GM23248 (cell line): ENCODE measurements at regions not wholly inside any gene's neighbourhood (a gene's known extent, or its start where the extent isn't known, plus 50 kb on each side); places are given as distances from the start of the nearest gene placed in this dataset.

ENCODE experiments used
- DNase-seq: peaks from one replicate; pipeline ENCODE4 v3.0.0-alpha.2; 2015
- H2AFZ ChIP-seq: fragments of 200-600 bp; sonication (generic); 2 replicates; pipeline ENCODE4 v1.6.1; 2016; ENCODE audit warnings: antibody characterized with exemption
- H3F3A ChIP-seq: fragments of 200-600 bp; sonication (generic); 2 replicates; pipeline ENCODE4 v1.6.1; 2016; ENCODE audit warnings: mild to moderate bottlenecking, antibody characterized with exemption, mixed run types; ENCODE audit not compliant: insufficient read depth
- H3K27ac ChIP-seq: fragments of 200-600 bp; sonication (generic); 2 replicates; pipeline ENCODE4 v1.5.1; 2016; ENCODE audit warnings: mild to moderate bottlenecking
- H3K27me3 ChIP-seq: fragments of 200-600 bp; sonication (generic); replicated peaks from 2 replicates; pipeline ENCODE4 v1.6.1; 2016; ENCODE audit warnings: mild to moderate bottlenecking; ENCODE audit not compliant: insufficient read depth
- H3K36me3 ChIP-seq: fragments of 200-600 bp; sonication (generic); 2 replicates; pipeline ENCODE4 v1.6.1; 2016; ENCODE audit warnings: low read depth, mild to moderate bottlenecking
- H3K4me1 ChIP-seq: fragments of 200-600 bp; sonication (generic); 2 replicates; pipeline ENCODE4 v1.6.1; 2016; ENCODE audit warnings: mild to moderate bottlenecking; ENCODE audit not compliant: insufficient read depth
- H3K4me2 ChIP-seq: fragments of 200-600 bp; sonication (generic); one replicate; pipeline ENCODE4 v1.6.1; 2016; ENCODE audit warnings: mild to moderate bottlenecking; ENCODE audit not compliant: unreplicated experiment
- H3K4me3 ChIP-seq: fragments of 200-600 bp; sonication (generic); 2 replicates; pipeline ENCODE4 v1.5.1; 2016; ENCODE audit warnings: mild to moderate bottlenecking
- H3K79me2 ChIP-seq: fragments of 200-600 bp; sonication (generic); 2 replicates; pipeline ENCODE4 v1.6.1; 2016; ENCODE audit warnings: mild to moderate bottlenecking; ENCODE audit not compliant: insufficient read depth
- H3K9ac ChIP-seq: fragments of 200-600 bp; sonication (generic); 2 replicates; pipeline ENCODE4 v1.6.1; 2016; ENCODE audit warnings: mild to moderate bottlenecking
- H3K9me2 ChIP-seq: fragments of 200-600 bp; sonication (generic); 2 replicates; pipeline ENCODE4 v1.6.1; 2016; ENCODE audit warnings: mixed run types, mild to moderate bottlenecking, moderate library complexity; ENCODE audit not compliant: insufficient read depth
- H3K9me3 ChIP-seq: fragments of 200-600 bp; sonication (generic); one replicate; pipeline ENCODE4 v1.6.1; 2017; ENCODE audit warnings: low read depth
- H4K20me1 ChIP-seq: fragments of 200-600 bp; sonication (generic); 2 replicates; pipeline ENCODE4 v1.6.0; 2016; ENCODE audit not compliant: insufficient read depth
- EZH2 ChIP-seq: fragments of 200-600 bp; sonication (generic); IDR thresholded peaks from 2 replicates; pipeline ENCODE4 v1.6.1; 2018; ENCODE audit warnings: antibody characterized with exemption, mild to moderate bottlenecking; ENCODE audit not compliant: insufficient read depth, poor library complexity, severe bottlenecking
- EZH2phosphoT487 ChIP-seq: fragments of 200-600 bp; sonication (generic); IDR thresholded peaks from 2 replicates; pipeline ENCODE4 v1.6.1; 2018; ENCODE audit warnings: antibody characterized with exemption, moderate library complexity, mild to moderate bottlenecking, low read depth; ENCODE audit not compliant: insufficient read depth
- WGBS, 2 experiments: methylation state at CpG; one replicate each; pipeline ENCODE4 v1.1.6; 2015 to 2017; ENCODE audit warnings: low lambda C conversion rate in 2 of 2, low coverage in 1 of 2; ENCODE audit errors: missing lambda C conversion rate in 2 of 2; 5-methylcytosine and 5-hydroxymethylcytosine counted together
- in situ Hi-C: fragments of 300-500 bp; cut with MboI; formaldehyde crosslinking; loops from 2 replicates; pipeline ENCODE4 v1.15.0; 2020

GRCh38 chr5:126016256-126016655 is 407.0 kb upstream of the GRAMD2B start:
- Histone ChIP-seq H3K9me3 (no peaks in the 10 kb centered on the region), H3K4me2 (no peak overlapping the region), H3K27ac (no peak overlapping the region), H3F3A (no peaks in the 10 kb centered on the region), H3K27me3 (no peaks in the 10 kb centered on the region), H3K79me2 (no peaks in the 10 kb centered on the region), H3K36me3 (no peaks in the 10 kb centered on the region), H3K4me3 (no peak overlapping the region), H3K9me2 (no peaks in the 10 kb centered on the region), H3K4me1 (peaks cover 13% of the 10 kb centered on the region; the same call in 1 of the 2 replicates), H2AFZ (no peak overlapping the region), H3K9ac (no peak overlapping the region), H4K20me1 (no peaks in the 10 kb centered on the region)
- TF ChIP-seq EZH2phosphoT487 (no peak), EZH2 (no peak)
- WGBS, 2 experiments: 23 to 32% methylated on average over 1 of the region's 1 CpG
- peak; percentile 7 for DNase-seq
- in situ Hi-C loops: loop anchor here (25.0 kb wide), 1 partner anchor 521 kb away; no protein-coding TSS in a partner anchor

GRCh38 chr5:126017096-126017495 is 406.1 kb upstream of the GRAMD2B start:
- no peak overlapping the region for H3K4me3 ChIP-seq
- H3K27me3 ChIP-seq: no peaks in the 10 kb centered on the region
- no peaks in the 10 kb centered on the region for H3K9me3 ChIP-seq
- no peaks in the 10 kb centered on the region for H3K79me2 ChIP-seq
- no peaks in the 10 kb centered on the region for H3F3A ChIP-seq
- no peaks in the 10 kb centered on the region for H4K20me1 ChIP-seq
- H3K27ac ChIP-seq: no peak overlapping the region
- no peaks in the 10 kb centered on the region for H3K36me3 ChIP-seq
- DNase-seq: no peak
- no peak overlapping the region for H3K4me2 ChIP-seq
- peaks cover 13% of the 10 kb centered on the region; the same call in 1 of the 2 replicates for H3K4me1 ChIP-seq
- in situ Hi-C loops: loop anchor here (25.0 kb wide), 1 partner anchor 520 kb away; no protein-coding TSS in a partner anchor
- 96% methylated on average over 2 of the region's 2 CpGs for WGBS, 2 experiments
- TF ChIP-seq EZH2phosphoT487: no peak
- no peak for TF ChIP-seq EZH2
- no peaks in the 10 kb centered on the region for H3K9me2 ChIP-seq
- H2AFZ ChIP-seq: no peak overlapping the region
- no peak overlapping the region for H3K9ac ChIP-seq

GRCh38 chr5:126020770-126021169 is 402.4 kb upstream of the GRAMD2B start:
- Histone ChIP-seq H3F3A (no peaks in the 10 kb centered on the region), H3K9ac (no peak overlapping the region), H3K27ac (no peak overlapping the region), H2AFZ (no peak overlapping the region), H3K4me3 (no peak overlapping the region), H3K79me2 (no peaks in the 10 kb centered on the region), H4K20me1 (no peaks in the 10 kb centered on the region), H3K9me3 (no peaks in the 10 kb centered on the region), H3K4me2 (no peak overlapping the region), H3K9me2 (no peaks in the 10 kb centered on the region), H3K36me3 (no peaks in the 10 kb centered on the region), H3K4me1 (peaks cover 2% of the 10 kb centered on the region; the same call in 1 of the 2 replicates), H3K27me3 (no peaks in the 10 kb centered on the region)
- no peak for DNase-seq
- in situ Hi-C loops: loop anchor here (25.0 kb wide), 1 partner anchor 517 kb away; no protein-coding TSS in a partner anchor
- TF ChIP-seq EZH2: no peak
- WGBS, 2 experiments: 53 to 60% methylated on average over 5 of the region's 5 CpGs

GRCh38 chr5:126023994-126024441 is 399.2 kb upstream of the GRAMD2B start:
- 41 to 56% methylated on average over 2 of the region's 2 CpGs for WGBS, 2 experiments
- Histone ChIP-seq H3K4me1 (no peaks in the 10 kb centered on the region), H3K27ac (no peak overlapping the region), H3K9ac (no peak overlapping the region), H3K36me3 (no peaks in the 10 kb centered on the region), H3K4me3 (no peak overlapping the region), H3K4me2 (no peak overlapping the region), H2AFZ (no peak overlapping the region), H4K20me1 (no peaks in the 10 kb centered on the region), H3K27me3 (no peaks in the 10 kb centered on the region), H3K9me3 (no peaks in the 10 kb centered on the region), H3K79me2 (no peaks in the 10 kb centered on the region), H3F3A (no peaks in the 10 kb centered on the region), H3K9me2 (no peaks in the 10 kb centered on the region)
- TF ChIP-seq EZH2phosphoT487 (no peak), EZH2 (no peak)
- no peak for DNase-seq
- in situ Hi-C loops: loop anchor here (25.0 kb wide), 1 partner anchor 513 kb away; no protein-coding TSS in a partner anchor

GRCh38 chr5:126027149-126027548 is 396.1 kb upstream of the GRAMD2B start:
- DNase-seq: no peak
- H3K79me2 ChIP-seq: no peaks in the 10 kb centered on the region
- no peaks in the 10 kb centered on the region for H3K4me1 ChIP-seq
- TF ChIP-seq EZH2phosphoT487 (no peak), EZH2 (no peak)
- H3K9ac ChIP-seq: no peak overlapping the region
- H3K4me2 ChIP-seq: no peak overlapping the region
- WGBS, 2 experiments: 62 to 67% methylated on average over 3 of the region's 3 CpGs
- H3K9me2 ChIP-seq: no peaks in the 10 kb centered on the region
- no peaks in the 10 kb centered on the region for H3K27me3 ChIP-seq
- H3K36me3 ChIP-seq: no peaks in the 10 kb centered on the region
- no peak overlapping the region for H3K27ac ChIP-seq
- in situ Hi-C loops: no loop called here
- no peaks in the 10 kb centered on the region for H3K9me3 ChIP-seq
- no peak overlapping the region for H2AFZ ChIP-seq
- H4K20me1 ChIP-seq: no peaks in the 10 kb centered on the region
- H3K4me3 ChIP-seq: no peak overlapping the region
- H3F3A ChIP-seq: no peaks in the 10 kb centered on the region
